HEK293 (cell line): ENCODE measurements at regions not wholly inside any gene's neighbourhood (a gene's known extent, or its start where the extent isn't known, plus 50 kb on each side); places are given as distances from the start of the nearest gene placed in this dataset.
A peak's percentile ranks its signal among the peaks of the same experiment; 100 is the strongest.

Experiments used
- CTCF ChIA-PET: fragments of 350-600 bp; formaldehyde crosslinking; extraction: SDS; loops from one replicate; lab custom pipeline; 2021; ENCODE audit warnings: antibody characterized with exemption; lab: Yijun Ruan, JAX
- POLR2A ChIA-PET: fragments of 300-600 bp; formaldehyde crosslinking; extraction: SDS; loops from one replicate; lab custom pipeline; 2020; ENCODE audit warnings: antibody characterized with exemption, inconsistent platforms; lab: Yijun Ruan, JAX
- H3K27ac ChIP-seq: fragments of 200-500 bp; sonication (Bioruptor generic); 2 replicates; pipeline ENCODE4 v1.5.1; 2014; ENCODE audit warnings: low read depth, low read length, control low read depth, inconsistent platforms; ENCODE audit errors: extremely low read depth
- H3K36me3 ChIP-seq, 2 experiments: fragments of 200-500 bp in 1 of 2; sonication (Bioruptor generic) in 1 of 2; 1 replicate in 1 of 2; 2 replicates in 1 of 2; pipeline ENCODE4 v1.5.1; 2014 to 2017; ENCODE audit warnings: inconsistent platforms in 2 of 2, low read length in 2 of 2; ENCODE audit not compliant: control insufficient read depth in 2 of 2, insufficient read depth in 1 of 2
- H3K4me1 ChIP-seq: fragments of 200-500 bp; sonication (Bioruptor generic); 2 replicates; pipeline ENCODE4 v1.5.1; 2014; ENCODE audit warnings: mild to moderate bottlenecking, low read length, inconsistent platforms; ENCODE audit not compliant: control insufficient read depth, insufficient read depth
- H3K4me3 ChIP-seq: 2 replicates; pipeline ENCODE4 v1.5.1; 2011; ENCODE audit warnings: low read depth, mild to moderate bottlenecking, control low read depth, low read length, moderate library complexity
- H3K9me3 ChIP-seq: fragments of 200-500 bp; sonication (Bioruptor generic); 2 replicates; pipeline ENCODE4 v1.5.1; 2014; ENCODE audit warnings: low read depth, low read length, inconsistent platforms; ENCODE audit not compliant: control insufficient read depth, insufficient read depth
- BCL11B ChIP-seq: fragments of 450-650 bp; formaldehyde crosslinking; IDR thresholded peaks from 2 replicates; pipeline ENCODE4 v1.5.1; 2016; ENCODE audit warnings: low read depth, missing biosample characterization, missing genetic modification characterization
- GLI4 ChIP-seq: fragments of 450-650 bp; formaldehyde crosslinking; IDR thresholded peaks from 2 replicates; pipeline ENCODE4 v1.5.1; 2016; ENCODE audit warnings: missing biosample characterization, missing genetic modification characterization
- PRDM6 ChIP-seq: fragments of 450-650 bp; formaldehyde crosslinking; IDR thresholded peaks from 2 replicates; pipeline ENCODE4 v1.5.1; 2017; ENCODE audit warnings: missing biosample characterization, missing genetic modification characterization
- RBAK ChIP-seq: fragments of 450-650 bp; formaldehyde crosslinking; IDR thresholded peaks from 2 replicates; pipeline ENCODE4 v1.5.1; 2016; ENCODE audit warnings: missing biosample characterization, missing genetic modification characterization
- WT1 ChIP-seq: fragments of 450-650 bp; formaldehyde crosslinking; IDR thresholded peaks from 2 replicates; pipeline ENCODE4 v1.5.1; 2016; ENCODE audit warnings: missing biosample characterization, missing genetic modification characterization
- YY2 ChIP-seq: fragments of 450-650 bp; formaldehyde crosslinking; IDR thresholded peaks from 2 replicates; pipeline ENCODE4 v1.5.1; 2016; ENCODE audit warnings: missing biosample characterization, missing genetic modification characterization
- ZBTB49 ChIP-seq: fragments of 450-650 bp; formaldehyde crosslinking; IDR thresholded peaks from 2 replicates; pipeline ENCODE4 v1.5.1; 2016; ENCODE audit warnings: missing biosample characterization, missing genetic modification characterization, low read depth
- ZNF10 ChIP-seq: fragments of 450-650 bp; formaldehyde crosslinking; IDR thresholded peaks from 2 replicates; pipeline ENCODE4 v1.5.1; 2017; ENCODE audit warnings: missing biosample characterization, missing genetic modification characterization
- ZNF18 ChIP-seq: fragments of 450-650 bp; formaldehyde crosslinking; IDR thresholded peaks from 2 replicates; pipeline ENCODE4 v1.5.1; 2016; ENCODE audit warnings: missing biosample characterization, missing genetic modification characterization
- ZNF266 ChIP-seq: fragments of 450-650 bp; formaldehyde crosslinking; IDR thresholded peaks from 2 replicates; pipeline ENCODE4 v1.5.1; 2016; ENCODE audit warnings: missing biosample characterization, missing genetic modification characterization, low read depth
- ZNF350 ChIP-seq: fragments of 450-650 bp; formaldehyde crosslinking; IDR thresholded peaks from 2 replicates; pipeline ENCODE4 v1.5.0; 2017; ENCODE audit warnings: missing biosample characterization, mild to moderate bottlenecking, missing genetic modification characterization
- ZNF398 ChIP-seq: fragments of 450-650 bp; formaldehyde crosslinking; IDR thresholded peaks from 2 replicates; pipeline ENCODE4 v1.5.1; 2017; ENCODE audit warnings: missing biosample characterization, missing genetic modification characterization
- ZNF580 ChIP-seq: fragments of 450-650 bp; formaldehyde crosslinking; IDR thresholded peaks from 2 replicates; pipeline ENCODE4 v1.5.1; 2016; ENCODE audit warnings: missing biosample characterization, missing genetic modification characterization
- ZNF610 ChIP-seq: fragments of 450-650 bp; formaldehyde crosslinking; IDR thresholded peaks from 2 replicates; pipeline ENCODE4 v1.5.1; 2016; ENCODE audit warnings: missing biosample characterization, missing genetic modification characterization, borderline replicate concordance
- ZNF660 ChIP-seq: fragments of 450-650 bp; IDR thresholded peaks from 2 replicates; pipeline ENCODE4 v1.5.1; 2018; ENCODE audit warnings: missing biosample characterization, mild to moderate bottlenecking, missing genetic modification characterization
- ZNF837 ChIP-seq: fragments of 450-650 bp; formaldehyde crosslinking; IDR thresholded peaks from 2 replicates; pipeline ENCODE4 v1.5.1; 2016; ENCODE audit warnings: missing biosample characterization, missing genetic modification characterization
- ZSCAN4 ChIP-seq: fragments of 450-650 bp; formaldehyde crosslinking; IDR thresholded peaks from 2 replicates; pipeline ENCODE4 v1.5.1; 2017; ENCODE audit warnings: missing biosample characterization, missing genetic modification characterization

- TF ChIP-seq ZBTB49 (tag by site-specific recombination) (no peak), ZNF580 (tag by site-specific recombination) (no peak), ZNF18 (no peak), BCL11B (tag by site-specific recombination) (no peak), WT1 (tag by site-specific recombination) (no peak), ZNF10 (no peak), GLI4 (tag by site-specific recombination) (no peak), PRDM6 (no peak), ZNF837 (tag by site-specific recombination) (no peak), YY2 (no peak), ZNF350 (tag by site-specific recombination) (no peak), ZNF660 (tag by site-specific recombination) (no peak)
- TF ChIP-seq, all 188 proteins: peak for 0
Measured at GRCh38 chr1:4351453-4351852, 303.0 kb upstream of the AJAP1 start (continued).

GRCh38 chr1:4353090-4353856, 301.1 kb upstream of the AJAP1 start:
- Histone ChIP-seq H3K4me1 (no peaks in the 10 kb centered on the region), H3K9me3 (no peaks in the 10 kb centered on the region), H3K36me3 (no peaks in the 10 kb centered on the region), H3K4me3 (no peak overlapping the region), H3K27ac (no peak overlapping the region)
- ChIA-PET POLR2A (no interaction called here), CTCF (interaction anchor here (0.6 kb wide), 1 partner anchor 366 kb away, joined by 4 read pairs; no protein-coding TSS in a partner anchor)
- TF ChIP-seq ZNF610 (tag by site-specific recombination): no peak
- TF ChIP-seq ZNF266 (tag by site-specific recombination): no peak
- peak; percentile 29; the same call in 1 of the 2 replicates for TF ChIP-seq ZSCAN4 (tag by site-specific recombination)
- TF ChIP-seq RBAK: no peak
- TF ChIP-seq ZNF398 (tag by site-specific recombination): no peak
